GM12873 (cell line): ENCODE measurements at regions not wholly inside any gene's neighbourhood (a gene's known extent, or its start where the extent isn't known, plus 50 kb on each side); places are given as distances from the start of the nearest gene placed in this dataset.

Experiments
- CTCF ChIP-seq: IDR thresholded peaks from 2 replicates; pipeline ENCODE4 v1.5.1; 2012; ENCODE audit warnings: low read depth, mild to moderate bottlenecking, moderate library complexity, low read length, control low read depth; ENCODE audit not compliant: insufficient read depth; ENCODE audit errors: missing control alignments

- TF ChIP-seq CTCF, result no peak
Observed at GRCh38 chr13:83732755-83733154, 149.5 kb downstream of the SLITRK1 start.

GRCh38 chr13:83731113-83731512 lies 151.2 kb downstream of the SLITRK1 start:
- no peak for TF ChIP-seq CTCF

- no peak for TF ChIP-seq CTCF
Observed at GRCh38 chr13:83730674-83731073, 151.6 kb downstream of the SLITRK1 start.

- TF ChIP-seq CTCF, result no peak
Observed at GRCh38 chr13:83722443-83722842, 159.8 kb downstream of the SLITRK1 start.

GRCh38 chr13:83716121-83716520 lies 166.2 kb downstream of the SLITRK1 start:
- no peak for TF ChIP-seq CTCF

GRCh38 chr13:83714236-83714635 lies 168.0 kb downstream of the SLITRK1 start:
- no peak for TF ChIP-seq CTCF

GRCh38 chr13:83710133-83710515 lies 172.2 kb downstream of the SLITRK1 start:
- no peak for TF ChIP-seq CTCF
